ENCODE measurements at regions not wholly inside any gene's neighbourhood (a gene's known extent, or its start where the extent isn't known, plus 50 kb on each side); places are given as distances from the start of the nearest gene placed in this dataset.

DNA sequence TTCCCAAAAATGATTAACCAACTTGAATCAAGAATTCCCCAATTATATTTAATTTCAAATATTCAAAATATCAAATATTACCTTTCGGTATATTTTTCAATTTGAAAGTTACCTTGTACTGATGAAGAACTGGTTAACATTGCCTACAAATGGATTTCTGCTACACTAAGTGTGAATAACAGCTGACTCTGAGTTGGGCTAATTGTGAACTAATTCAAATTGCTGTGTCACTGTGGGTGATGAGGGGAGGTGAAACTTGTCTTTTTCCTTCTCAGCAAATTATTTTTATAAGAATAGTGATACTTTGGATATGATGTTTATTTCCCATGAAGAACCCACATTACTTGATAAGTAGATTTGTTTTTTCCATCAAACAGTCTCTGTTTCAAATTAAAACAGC, 103.4 kb upstream of the RPS23 start:
- 42% methylated on average over 1 of the region's 1 CpG for WGBS (ENCODE audit: insufficient coverage, insufficient replicate concordance, low lambda C conversion rate, missing lambda C conversion rate)

More for the DNA sequence above, 103.4 kb upstream of the RPS23 start:
- Histone ChIP-seq H3K36me3 (ENCODE audit: control insufficient read depth in 2 of 2, insufficient read depth in 2 of 2, low read length in 1 of 2) (no peaks in the 10 kb centered on the region), H3K4me3 (no peak overlapping the region), H3K4me1 (ENCODE audit: control insufficient read depth, insufficient read depth, low read length) (no peaks in the 10 kb centered on the region), H3K9ac (ENCODE audit: control insufficient read depth, insufficient read depth, low read length) (no peak overlapping the region), H4K20me1 (ENCODE audit: control insufficient read depth, insufficient read depth) (no peaks in the 10 kb centered on the region), H3K27ac (ENCODE audit: control insufficient read depth, insufficient read depth) (no peak overlapping the region), H3K9me3 (replicated peaks; ENCODE audit: control insufficient read depth, insufficient read depth, low read length) (peaks cover 2% of the 10 kb centered on the region; the same call in 2 of the 3 replicates), H2AFZ (ENCODE audit: control insufficient read depth, low read depth, low read length) (no peak overlapping the region), H3K27me3 (replicated peaks in 1 of 2; ENCODE audit: control insufficient read depth in 2 of 2, insufficient read depth in 2 of 2, low read length in 1 of 2) (no peaks in the 10 kb centered on the region), H3K4me2 (ENCODE audit: control insufficient read depth, insufficient read depth) (no peak overlapping the region), H3K79me2 (ENCODE audit: control insufficient read depth, insufficient read depth, low read length) (no peaks in the 10 kb centered on the region)
- TF ChIP-seq TCF7 (IDR thresholded peaks at IDR 0.05; ENCODE audit: borderline replicate concordance) (no peak), YBX1 (IDR thresholded peaks at IDR 0.05) (no peak), REST (IDR thresholded peaks at IDR 0.05; ENCODE audit: low read depth, low read length) (no peak), ZZZ3 (IDR thresholded peaks at IDR 0.05; ENCODE audit: control insufficient read depth, insufficient read length, low read depth) (no peak), PAX8 (IDR thresholded peaks at IDR 0.05) (no peak), HCFC1 (IDR thresholded peaks at IDR 0.05; ENCODE audit: low read length) (no peak), MYC (IDR thresholded peaks at IDR 0.05; ENCODE audit: insufficient read depth, insufficient read length, insufficient replicate concordance, low read length, severe bottlenecking) (no peak), NRF1 (conservative IDR thresholded peaks at IDR 0.05; ENCODE audit: low read depth, low read length) (no peak), MXI1 (IDR thresholded peaks at IDR 0.05; ENCODE audit: low read depth, low read length) (no peak), HDAC6 (IDR thresholded peaks at IDR 0.05; ENCODE audit: unreplicated experiment) (no peak), RELA (IDR thresholded peaks at IDR 0.05; ENCODE audit: borderline replicate concordance, partially characterized antibody) (no peak), HSF1 (IDR thresholded peaks at IDR 0.05; ENCODE audit: low read depth, low read length) (no peak), ZNF24 (IDR thresholded peaks at IDR 0.05) (no peak), RAD21 (IDR thresholded peaks at IDR 0.05; ENCODE audit: insufficient read depth, low read depth, low read length) (no peak), BRCA1 (IDR thresholded peaks at IDR 0.05; ENCODE audit: low read depth, low read length) (no peak), NR2C1 (IDR thresholded peaks at IDR 0.05) (no peak)
- TF ChIP-seq, protein P1, sequence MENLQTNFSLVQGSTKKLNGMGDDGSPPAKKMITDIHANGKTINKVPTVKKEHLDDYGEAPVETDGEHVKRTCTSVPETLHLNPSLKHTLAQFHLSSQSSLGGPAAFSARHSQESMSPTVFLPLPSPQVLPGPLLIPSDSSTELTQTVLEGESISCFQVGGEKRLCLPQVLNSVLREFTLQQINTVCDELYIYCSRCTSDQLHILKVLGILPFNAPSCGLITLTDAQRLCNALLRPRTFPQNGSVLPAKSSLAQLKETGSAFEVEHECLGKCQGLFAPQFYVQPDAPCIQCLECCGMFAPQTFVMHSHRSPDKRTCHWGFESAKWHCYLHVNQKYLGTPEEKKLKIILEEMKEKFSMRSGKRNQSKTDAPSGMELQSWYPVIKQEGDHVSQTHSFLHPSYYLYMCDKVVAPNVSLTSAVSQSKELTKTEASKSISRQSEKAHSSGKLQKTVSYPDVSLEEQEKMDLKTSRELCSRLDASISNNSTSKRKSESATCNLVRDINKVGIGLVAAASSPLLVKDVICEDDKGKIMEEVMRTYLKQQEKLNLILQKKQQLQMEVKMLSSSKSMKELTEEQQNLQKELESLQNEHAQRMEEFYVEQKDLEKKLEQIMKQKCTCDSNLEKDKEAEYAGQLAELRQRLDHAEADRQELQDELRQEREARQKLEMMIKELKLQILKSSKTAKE (IDR thresholded peaks at IDR 0.05; ENCODE audit: low read depth, poor library complexity, severe bottlenecking): no peak
- TF ChIP-seq, protein P2, sequence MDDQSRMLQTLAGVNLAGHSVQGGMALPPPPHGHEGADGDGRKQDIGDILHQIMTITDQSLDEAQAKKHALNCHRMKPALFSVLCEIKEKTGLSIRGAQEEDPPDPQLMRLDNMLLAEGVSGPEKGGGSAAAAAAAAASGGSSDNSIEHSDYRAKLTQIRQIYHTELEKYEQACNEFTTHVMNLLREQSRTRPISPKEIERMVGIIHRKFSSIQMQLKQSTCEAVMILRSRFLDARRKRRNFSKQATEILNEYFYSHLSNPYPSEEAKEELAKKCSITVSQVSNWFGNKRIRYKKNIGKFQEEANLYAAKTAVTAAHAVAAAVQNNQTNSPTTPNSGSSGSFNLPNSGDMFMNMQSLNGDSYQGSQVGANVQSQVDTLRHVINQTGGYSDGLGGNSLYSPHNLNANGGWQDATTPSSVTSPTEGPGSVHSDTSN (IDR thresholded peaks at IDR 0.05; ENCODE audit: insufficient replicate concordance, low read depth, low read length): no peak
- SMC1A ChIA-PET (ENCODE audit: uncharacterized antibody, unreplicated experiment): no interaction called here
- CTCF ChIA-PET: no interaction called here
- in situ Hi-C loops (cut with MboI) (no loop called here), intact Hi-C loops (cut with micrococcal nuclease; ENCODE audit: unreplicated experiment) (no loop called here)
- RAD21 ChIA-PET (ENCODE audit: unreplicated experiment): no interaction called here
- POLR2A ChIA-PET: no interaction called here
- BruUV-seq (replicated peaks): no TSS peak
- ATAC-seq (no peak), DNase-seq (ENCODE audit: low read depth, low spot score) (no peak), FAIRE-seq (no peak)

All from GM12878 (cell line).